Osteoblast (primary cell): ENCODE measurements at regions not wholly inside any gene's neighbourhood (a gene's known extent, or its start where the extent isn't known, plus 50 kb on each side); places are given as distances from the start of the nearest gene placed in this dataset.

ENCODE experiments used
- DNase-seq: peaks from one replicate; pipeline ENCODE4 v3.0.0; 2011; ENCODE audit warnings: low spot score, mixed read lengths; ENCODE audit not compliant: insufficient read length; ENCODE audit errors: missing footprints
- H2AFZ ChIP-seq: 2 replicates; pipeline ENCODE4 v1.6.0; 2011; ENCODE audit warnings: mild to moderate bottlenecking, low read length
- H3K27ac ChIP-seq: 2 replicates; pipeline ENCODE4 v1.5.1; 2011; ENCODE audit warnings: mild to moderate bottlenecking, low read depth, low read length, moderate library complexity
- H3K27me3 ChIP-seq: 2 replicates; pipeline ENCODE4 v1.6.0; 2012; ENCODE audit warnings: mild to moderate bottlenecking, control low read depth, inconsistent platforms, low read length, moderate library complexity; ENCODE audit not compliant: insufficient read depth
- H3K36me3 ChIP-seq: 2 replicates; pipeline ENCODE4 v1.5.1; 2011; ENCODE audit warnings: mild to moderate bottlenecking, low read length, control low read depth, moderate library complexity; ENCODE audit not compliant: insufficient read depth
- H3K4me1 ChIP-seq: 2 replicates; pipeline ENCODE4 v1.5.1; 2011; ENCODE audit warnings: mild to moderate bottlenecking, low read length, control low read depth, moderate library complexity; ENCODE audit not compliant: insufficient read depth
- H3K4me2 ChIP-seq: 2 replicates; pipeline ENCODE4 v1.6.0; 2011; ENCODE audit warnings: mild to moderate bottlenecking, low read length; ENCODE audit not compliant: insufficient read depth
- H3K4me3 ChIP-seq: fragments of 200-600 bp; sonication (generic); 3 replicates; pipeline ENCODE4 v1.5.1; 2012; ENCODE audit warnings: mild to moderate bottlenecking, low read length, inconsistent platforms; ENCODE audit not compliant: insufficient read depth
- H3K79me2 ChIP-seq: 2 replicates; pipeline ENCODE4 v1.6.0; 2012; ENCODE audit warnings: mild to moderate bottlenecking, low read length, control low read depth, inconsistent platforms; ENCODE audit not compliant: insufficient read depth
- H3K9me3 ChIP-seq: 2 replicates; pipeline ENCODE4 v1.5.1; 2011; ENCODE audit warnings: low read depth, low read length, control low read depth
- H4K20me1 ChIP-seq: 2 replicates; pipeline ENCODE4 v1.6.0; 2012; ENCODE audit warnings: mild to moderate bottlenecking, low read length, control low read depth; ENCODE audit not compliant: insufficient read depth
- TF ChIP-seq, protein P1 (sequence below): IDR thresholded peaks from 2 replicates; pipeline ENCODE4 v1.5.1; 2011; ENCODE audit warnings: mild to moderate bottlenecking, low read depth, low read length, moderate library complexity; ENCODE audit errors: extremely low read depth

DNA sequence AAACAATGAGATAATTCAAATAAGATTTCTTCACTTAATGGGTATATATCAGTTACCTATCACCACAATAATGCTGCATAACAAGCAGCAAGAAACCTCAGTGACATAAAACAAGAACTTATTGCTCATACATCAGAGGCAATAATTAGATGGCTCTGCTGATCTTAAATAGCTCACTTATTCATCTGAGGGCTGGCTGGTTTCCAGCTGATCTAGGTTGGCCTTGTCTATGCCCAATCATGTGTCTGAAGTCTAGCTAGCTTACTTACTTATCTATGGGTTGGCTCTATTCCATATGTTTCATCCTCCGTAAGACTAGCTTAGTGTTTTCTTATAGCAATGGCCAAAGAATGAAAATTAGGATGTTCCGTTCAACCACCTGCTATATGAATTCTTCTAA lies 109.4 kb upstream of the AGTR1 start:
- Histone ChIP-seq H3K9me3 (no peaks in the 10 kb centered on the region), H3K4me2 (no peak overlapping the region), H2AFZ (no peak overlapping the region), H3K4me3 (no peak overlapping the region), H4K20me1 (no peaks in the 10 kb centered on the region), H3K4me1 (no peaks in the 10 kb centered on the region), H3K79me2 (no peaks in the 10 kb centered on the region), H3K36me3 (no peaks in the 10 kb centered on the region), H3K27me3 (no peaks in the 10 kb centered on the region), H3K27ac (no peak overlapping the region)
- DNase-seq: no peak
- TF ChIP-seq, protein P1, sequence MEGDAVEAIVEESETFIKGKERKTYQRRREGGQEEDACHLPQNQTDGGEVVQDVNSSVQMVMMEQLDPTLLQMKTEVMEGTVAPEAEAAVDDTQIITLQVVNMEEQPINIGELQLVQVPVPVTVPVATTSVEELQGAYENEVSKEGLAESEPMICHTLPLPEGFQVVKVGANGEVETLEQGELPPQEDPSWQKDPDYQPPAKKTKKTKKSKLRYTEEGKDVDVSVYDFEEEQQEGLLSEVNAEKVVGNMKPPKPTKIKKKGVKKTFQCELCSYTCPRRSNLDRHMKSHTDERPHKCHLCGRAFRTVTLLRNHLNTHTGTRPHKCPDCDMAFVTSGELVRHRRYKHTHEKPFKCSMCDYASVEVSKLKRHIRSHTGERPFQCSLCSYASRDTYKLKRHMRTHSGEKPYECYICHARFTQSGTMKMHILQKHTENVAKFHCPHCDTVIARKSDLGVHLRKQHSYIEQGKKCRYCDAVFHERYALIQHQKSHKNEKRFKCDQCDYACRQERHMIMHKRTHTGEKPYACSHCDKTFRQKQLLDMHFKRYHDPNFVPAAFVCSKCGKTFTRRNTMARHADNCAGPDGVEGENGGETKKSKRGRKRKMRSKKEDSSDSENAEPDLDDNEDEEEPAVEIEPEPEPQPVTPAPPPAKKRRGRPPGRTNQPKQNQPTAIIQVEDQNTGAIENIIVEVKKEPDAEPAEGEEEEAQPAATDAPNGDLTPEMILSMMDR: no peak

GRCh38 chr3:148591525-148591924 lies 106.2 kb upstream of the AGTR1 start:
- Histone ChIP-seq H4K20me1 (no peaks in the 10 kb centered on the region), H3K36me3 (no peaks in the 10 kb centered on the region), H3K27me3 (no peaks in the 10 kb centered on the region), H3K4me1 (no peaks in the 10 kb centered on the region), H3K4me2 (no peak overlapping the region), H3K9me3 (no peaks in the 10 kb centered on the region), H3K4me3 (no peak overlapping the region), H3K27ac (no peak overlapping the region), H3K79me2 (no peaks in the 10 kb centered on the region), H2AFZ (no peak overlapping the region)
- DNase-seq: no peak
- TF ChIP-seq, protein P1: no peak

DNA sequence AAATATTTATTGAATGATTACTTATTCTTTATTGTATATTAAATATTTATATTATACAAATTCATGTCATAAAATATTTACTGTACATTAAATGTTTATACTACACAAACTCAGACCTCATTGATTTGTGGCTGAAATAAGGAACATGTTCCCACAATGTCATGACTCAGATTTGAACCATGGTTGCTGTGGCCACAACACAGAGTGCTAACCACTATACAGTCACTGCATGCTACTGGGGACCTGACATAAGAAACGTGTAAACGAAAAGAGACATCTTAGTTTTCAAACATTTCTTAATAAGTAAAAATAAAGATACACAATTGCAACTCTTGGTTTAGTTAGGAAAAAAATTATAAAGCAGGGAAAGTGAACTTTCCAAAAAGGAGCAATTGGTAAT lies 99.1 kb upstream of the AGTR1 start:
- DNase-seq: no peak
- no peaks in the 10 kb centered on the region for H3K79me2 ChIP-seq
- no peaks in the 10 kb centered on the region for H3K9me3 ChIP-seq
- no peaks in the 10 kb centered on the region for H3K27me3 ChIP-seq
- no peak overlapping the region for H2AFZ ChIP-seq
- no peak overlapping the region for H3K4me2 ChIP-seq
- H3K36me3 ChIP-seq: no peaks in the 10 kb centered on the region
- H3K4me3 ChIP-seq: no peak overlapping the region
- no peak overlapping the region for H3K27ac ChIP-seq
- no peaks in the 10 kb centered on the region for H3K4me1 ChIP-seq
- TF ChIP-seq, protein P1: no peak
- H4K20me1 ChIP-seq: no peaks in the 10 kb centered on the region

GRCh38 chr3:148599481-148599880 lies 98.2 kb upstream of the AGTR1 start:
- Histone ChIP-seq H3K27me3 (no peaks in the 10 kb centered on the region), H4K20me1 (no peaks in the 10 kb centered on the region), H3K9me3 (no peaks in the 10 kb centered on the region), H2AFZ (no peak overlapping the region), H3K27ac (no peak overlapping the region), H3K36me3 (no peaks in the 10 kb centered on the region), H3K4me3 (no peak overlapping the region), H3K79me2 (no peaks in the 10 kb centered on the region), H3K4me2 (no peak overlapping the region), H3K4me1 (no peaks in the 10 kb centered on the region)
- TF ChIP-seq, protein P1: no peak
- DNase-seq: peak; percentile 68
